ENCODE measurements at regions not wholly inside any gene's neighbourhood (a gene's known extent, or its start where the extent isn't known, plus 50 kb on each side); places are given as distances from the start of the nearest gene placed in this dataset.
"Not testable (repeated sequence)": the region's sequence is repeated elsewhere in the genome, so short reads cannot be mapped to it uniquely, and the experiment has no call there.

DNA sequence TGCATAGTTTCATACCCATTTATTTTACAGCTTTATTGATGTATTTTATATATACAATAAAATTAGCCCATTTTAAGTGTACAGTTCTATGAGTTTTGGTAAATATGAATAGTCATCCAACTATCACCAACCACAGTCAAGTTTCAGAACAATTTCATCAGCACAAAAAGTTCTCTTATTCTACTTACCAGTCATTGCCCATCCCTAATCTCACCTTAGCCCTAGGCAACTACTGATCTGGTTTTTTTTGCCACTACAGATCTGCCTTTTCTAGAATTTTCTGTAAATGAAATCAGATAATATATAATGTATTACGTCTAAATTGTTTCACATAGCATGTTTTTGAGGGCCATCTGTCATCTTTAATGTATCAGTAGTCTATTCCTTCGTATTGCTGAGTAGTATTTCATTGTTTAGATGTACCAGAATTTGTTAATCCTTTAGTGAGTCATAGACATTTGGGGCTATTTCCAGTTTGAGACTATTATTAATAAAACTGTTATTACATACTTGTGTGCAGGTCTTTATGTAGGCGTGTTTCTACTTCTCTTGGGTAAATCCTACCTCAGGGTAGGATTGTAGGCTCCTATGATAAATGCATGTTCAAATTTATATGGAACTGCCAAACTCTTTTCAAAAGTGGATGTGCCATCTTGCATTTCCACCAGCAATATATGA lies 198.5 kb upstream of the ADAMTSL1 start:
- Histone ChIP-seq H3K4me1 (ENCODE audit: control insufficient read depth, insufficient read depth, low read length) (no peaks in the 10 kb centered on the region), H3K27me3 (ENCODE audit: control insufficient read depth, insufficient read depth, low read length, poor library complexity, severe bottlenecking) (no peaks in the 10 kb centered on the region), H3K9me3 (ENCODE audit: control insufficient read depth, low read length) (no peaks in the 10 kb centered on the region), H3K36me3 (ENCODE audit: control insufficient read depth, insufficient read depth, low read length) (no peaks in the 10 kb centered on the region), H3K27ac (ENCODE audit: insufficient read depth, low read depth, low read length, poor library complexity, severe bottlenecking) (no peak overlapping the region), H3K4me3 (ENCODE audit: insufficient read depth, low read depth, low read length) (no peak overlapping the region)
- 94 to 100% methylated on average over 1 to 3 of the region's 3 CpGs for WGBS, 2 experiments

DNA sequence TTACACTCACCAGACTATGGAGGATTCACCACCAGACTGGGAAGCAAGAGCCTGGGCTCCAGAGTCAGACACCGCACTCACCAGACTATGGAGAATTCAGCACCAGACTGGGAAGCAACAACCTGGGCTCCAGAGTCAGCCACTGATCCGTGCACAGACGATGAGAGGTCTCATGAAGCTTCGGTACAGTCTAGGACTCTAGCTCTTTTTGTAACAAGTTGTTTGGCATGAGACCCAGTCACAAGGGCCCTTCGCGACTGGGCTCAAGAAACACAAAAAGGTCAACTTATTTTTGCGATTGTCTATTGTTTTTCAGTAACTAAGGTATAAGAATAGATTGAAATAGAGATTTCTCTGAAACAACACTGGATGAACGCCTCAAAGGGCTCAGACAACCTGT lies 192.7 kb upstream of the ADAMTSL1 start:
- Histone ChIP-seq H3K4me1 (ENCODE audit: control insufficient read depth, insufficient read depth, low read length) (no peaks in the 10 kb centered on the region), H3K36me3 (ENCODE audit: control insufficient read depth, insufficient read depth, low read length) (no peaks in the 10 kb centered on the region), H3K9me3 (ENCODE audit: control insufficient read depth, low read length) (no peaks in the 10 kb centered on the region), H3K4me3 (ENCODE audit: insufficient read depth, low read depth, low read length) (no peak overlapping the region), H3K27me3 (ENCODE audit: control insufficient read depth, insufficient read depth, low read length, poor library complexity, severe bottlenecking) (no peaks in the 10 kb centered on the region), H3K27ac (ENCODE audit: insufficient read depth, low read depth, low read length, poor library complexity, severe bottlenecking) (no peak overlapping the region)
- 93 to 97% methylated on average over 8 of the region's 8 CpGs for WGBS, 2 experiments

DNA sequence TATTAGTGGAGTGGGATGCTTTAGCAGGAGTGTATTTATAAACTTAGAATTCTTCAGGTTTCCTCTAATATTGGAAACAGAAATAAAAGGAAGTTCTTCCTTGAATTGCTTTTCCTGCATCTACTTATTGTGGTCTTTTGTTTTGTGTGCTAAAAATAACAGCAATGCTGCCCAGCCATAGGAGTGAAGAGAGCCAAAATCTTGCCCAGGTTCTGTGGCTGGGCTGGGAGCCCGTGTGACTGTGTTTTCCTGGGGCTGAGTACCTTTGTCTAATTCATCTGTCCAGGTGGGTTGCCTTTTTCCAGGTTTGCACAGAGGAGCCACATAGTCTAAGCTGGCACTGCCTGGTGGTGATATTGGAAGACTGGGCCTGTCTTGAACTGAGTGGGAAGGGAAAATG lies 179.7 kb upstream of the ADAMTSL1 start:
- Histone ChIP-seq H3K27me3 (ENCODE audit: control insufficient read depth, insufficient read depth, low read length, poor library complexity, severe bottlenecking) (no peaks in the 10 kb centered on the region), H3K27ac (ENCODE audit: insufficient read depth, low read depth, low read length, poor library complexity, severe bottlenecking) (no peak overlapping the region), H3K36me3 (ENCODE audit: control insufficient read depth, insufficient read depth, low read length) (no peaks in the 10 kb centered on the region), H3K4me3 (ENCODE audit: insufficient read depth, low read depth, low read length) (no peak overlapping the region), H3K9me3 (ENCODE audit: control insufficient read depth, low read length) (no peaks in the 10 kb centered on the region), H3K4me1 (ENCODE audit: control insufficient read depth, insufficient read depth, low read length) (no peaks in the 10 kb centered on the region)
- whole genome bisulfite sequencing, 2 experiments, result 75 to 88% methylated on average over 1 of the region's 1 CpG

DNA sequence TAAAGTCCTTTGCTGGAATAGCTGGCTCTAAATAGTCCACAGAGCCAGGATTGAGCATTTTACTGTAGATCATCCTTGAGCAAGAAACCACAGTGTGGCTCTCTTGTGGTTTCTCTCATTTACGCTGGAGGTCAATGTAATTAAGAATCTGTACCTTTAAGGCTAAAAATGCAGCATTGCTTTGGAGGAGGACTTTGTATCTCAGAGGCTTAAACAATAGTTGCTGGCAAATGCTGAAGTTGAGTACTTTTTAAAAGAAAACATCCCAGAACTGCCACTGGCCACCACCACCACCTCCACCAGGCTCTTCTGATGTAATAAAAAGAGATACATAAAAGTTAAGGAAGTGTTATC lies 177.3 kb upstream of the ADAMTSL1 start:
- no peaks in the 10 kb centered on the region for H3K36me3 ChIP-seq (ENCODE audit: control insufficient read depth, insufficient read depth, low read length)
- no peaks in the 10 kb centered on the region for H3K27me3 ChIP-seq (ENCODE audit: control insufficient read depth, insufficient read depth, low read length, poor library complexity, severe bottlenecking)
- H3K27ac ChIP-seq (ENCODE audit: insufficient read depth, low read depth, low read length, poor library complexity, severe bottlenecking), result no peak overlapping the region
- no peaks in the 10 kb centered on the region for H3K4me1 ChIP-seq (ENCODE audit: control insufficient read depth, insufficient read depth, low read length)
- no peaks in the 10 kb centered on the region for H3K9me3 ChIP-seq (ENCODE audit: control insufficient read depth, low read length)
- H3K4me3 ChIP-seq (ENCODE audit: insufficient read depth, low read depth, low read length), result no peak overlapping the region
- WGBS, 2 experiments, result 94 to 96% methylated on average over 1 of the region's 1 CpG

DNA sequence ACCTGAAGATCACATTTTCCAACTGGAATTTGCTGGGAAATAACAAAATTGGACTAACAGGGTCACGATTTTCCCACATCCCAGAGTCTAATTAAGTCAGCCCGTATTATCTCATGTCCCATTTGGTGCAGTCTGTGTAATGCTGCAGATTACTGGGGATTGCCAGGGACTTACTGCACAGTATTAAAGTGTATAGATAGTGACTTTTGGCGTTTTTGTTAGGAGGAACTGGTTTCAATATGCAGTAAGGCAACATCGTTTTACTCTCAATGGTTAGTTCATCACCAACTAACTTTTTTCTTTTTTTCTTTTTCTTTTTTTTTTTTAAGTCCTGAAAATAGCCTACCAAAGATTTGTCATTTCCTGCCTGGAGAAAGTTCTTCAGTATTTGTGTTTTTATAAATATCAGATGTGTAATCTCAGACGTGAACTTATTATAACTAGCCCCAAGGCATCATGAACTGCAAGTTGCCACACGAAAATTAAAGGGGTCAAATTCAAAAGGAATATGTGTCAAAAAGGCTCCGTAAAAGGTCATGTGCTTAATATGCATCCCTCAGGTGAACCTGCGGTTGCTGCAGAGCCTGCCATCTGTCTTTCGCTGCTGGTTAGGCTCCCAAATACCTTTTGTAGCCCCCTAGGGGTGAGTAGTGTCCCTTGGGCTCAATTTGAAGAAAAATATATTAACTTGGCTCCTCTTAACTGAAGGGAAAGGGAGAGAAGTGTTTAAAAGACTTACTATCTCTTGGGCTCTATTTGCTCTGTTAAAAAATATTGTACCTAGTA lies 176.7 kb upstream of the ADAMTSL1 start:
- H3K9me3 ChIP-seq (ENCODE audit: control insufficient read depth, low read length), result no peaks in the 10 kb centered on the region
- WGBS, 2 experiments, result 72 to 77% methylated on average over 9 of the region's 9 CpGs
- H3K36me3 ChIP-seq (ENCODE audit: control insufficient read depth, insufficient read depth, low read length), result no peaks in the 10 kb centered on the region
- no peak overlapping the region for H3K27ac ChIP-seq (ENCODE audit: insufficient read depth, low read depth, low read length, poor library complexity, severe bottlenecking)
- H3K27me3 ChIP-seq (ENCODE audit: control insufficient read depth, insufficient read depth, low read length, poor library complexity, severe bottlenecking), result no peaks in the 10 kb centered on the region
- no peak overlapping the region for H3K4me3 ChIP-seq (ENCODE audit: insufficient read depth, low read depth, low read length)
- no peaks in the 10 kb centered on the region for H3K4me1 ChIP-seq (ENCODE audit: control insufficient read depth, insufficient read depth, low read length)

DNA sequence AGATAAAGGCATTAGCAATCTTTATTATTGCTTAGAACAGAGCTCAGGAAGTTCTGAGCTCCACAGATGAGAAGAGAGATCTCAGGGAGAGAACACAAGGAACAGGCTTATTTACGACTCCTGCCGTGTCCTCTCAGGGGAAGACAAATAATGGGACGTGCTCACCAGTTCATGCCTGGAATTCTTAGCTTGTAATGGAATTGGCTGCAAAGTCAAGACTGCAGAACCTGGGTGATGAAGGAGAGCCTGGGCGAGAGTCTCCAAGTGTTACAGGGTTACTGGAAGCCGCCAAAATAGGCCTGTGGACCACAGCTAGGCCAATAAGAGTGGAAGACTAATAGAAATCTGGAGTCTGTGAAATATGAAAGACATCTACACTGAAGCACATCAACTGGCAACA lies 174.5 kb upstream of the ADAMTSL1 start:
- Histone ChIP-seq H3K9me3 (ENCODE audit: control insufficient read depth, low read length) (no peaks in the 10 kb centered on the region), H3K27me3 (ENCODE audit: control insufficient read depth, insufficient read depth, low read length, poor library complexity, severe bottlenecking) (no peaks in the 10 kb centered on the region), H3K4me1 (ENCODE audit: control insufficient read depth, insufficient read depth, low read length) (no peaks in the 10 kb centered on the region), H3K36me3 (ENCODE audit: control insufficient read depth, insufficient read depth, low read length) (no peaks in the 10 kb centered on the region), H3K27ac (ENCODE audit: insufficient read depth, low read depth, low read length, poor library complexity, severe bottlenecking) (no peak overlapping the region), H3K4me3 (ENCODE audit: insufficient read depth, low read depth, low read length) (no peak overlapping the region)
- 84 to 87% methylated on average over 5 of the region's 5 CpGs for WGBS, 2 experiments

DNA sequence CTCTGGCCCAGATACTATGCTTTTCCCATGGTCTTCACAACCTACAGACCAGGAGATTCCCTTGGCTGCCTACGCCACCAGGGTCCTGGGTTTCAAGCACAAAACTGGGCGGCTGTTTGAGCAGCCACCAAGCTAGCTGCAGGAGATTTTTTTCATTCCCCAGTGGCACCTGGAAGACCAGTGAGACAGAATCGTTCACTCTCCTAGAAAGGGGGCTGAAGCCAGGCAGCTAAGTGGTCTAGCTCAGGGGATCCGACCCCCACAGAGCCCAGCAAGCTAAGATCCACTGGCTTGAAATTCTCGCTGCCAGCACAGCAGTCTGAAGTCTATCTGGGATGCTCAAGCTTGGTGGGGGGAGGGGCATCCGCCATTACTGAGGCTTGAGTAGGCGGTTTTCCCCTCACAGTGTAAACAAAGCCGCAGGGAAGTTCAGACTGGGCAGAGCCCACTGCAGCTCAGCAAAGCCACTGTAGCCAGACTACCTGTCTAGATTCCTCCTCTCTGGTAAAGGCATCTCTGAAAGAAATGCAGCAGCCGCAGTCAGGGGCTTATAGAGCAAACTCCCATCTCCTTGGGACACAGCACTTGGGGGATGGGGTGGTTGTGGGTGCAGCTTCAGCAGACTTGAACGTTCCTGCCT lies 168.7 kb upstream of the ADAMTSL1 start:
- H3K4me3 ChIP-seq (ENCODE audit: insufficient read depth, low read depth, low read length); H3K27me3 ChIP-seq (ENCODE audit: control insufficient read depth, insufficient read depth, low read length, poor library complexity, severe bottlenecking); H3K27ac ChIP-seq (ENCODE audit: insufficient read depth, low read depth, low read length, poor library complexity, severe bottlenecking); H3K4me1 ChIP-seq (ENCODE audit: control insufficient read depth, insufficient read depth, low read length); H3K9me3 ChIP-seq (ENCODE audit: control insufficient read depth, low read length); H3K36me3 ChIP-seq (ENCODE audit: control insufficient read depth, insufficient read depth, low read length): not testable (repeated sequence)
- WGBS, 2 experiments, result 59 to 65% methylated on average over 10 of the region's 10 CpGs

DNA sequence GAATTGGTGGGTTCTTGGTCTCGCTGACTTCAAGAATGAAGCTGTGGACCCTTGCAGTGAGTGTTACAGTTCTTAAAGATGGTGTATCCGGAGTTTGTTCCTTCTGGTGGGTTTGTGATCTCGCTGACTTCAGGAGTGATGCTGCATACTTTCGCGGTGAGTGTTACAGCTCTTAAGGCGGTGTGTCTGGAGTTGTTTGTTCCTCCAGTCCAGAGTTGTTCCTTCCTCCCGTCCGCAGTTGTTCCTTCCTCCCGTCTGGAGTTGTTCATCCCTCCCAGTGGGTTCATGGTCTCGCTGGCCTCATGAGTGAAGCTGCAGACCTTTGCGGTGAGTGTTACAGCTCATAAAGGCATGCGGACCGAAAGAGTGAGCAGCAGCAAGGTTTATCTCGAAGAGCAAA lies 159.6 kb upstream of the ADAMTSL1 start:
- no peaks in the 10 kb centered on the region for H3K36me3 ChIP-seq (ENCODE audit: control insufficient read depth, insufficient read depth, low read length)
- H3K27me3 ChIP-seq (ENCODE audit: control insufficient read depth, insufficient read depth, low read length, poor library complexity, severe bottlenecking), result no peaks in the 10 kb centered on the region
- no peak overlapping the region for H3K27ac ChIP-seq (ENCODE audit: insufficient read depth, low read depth, low read length, poor library complexity, severe bottlenecking)
- no peak overlapping the region for H3K4me3 ChIP-seq (ENCODE audit: insufficient read depth, low read depth, low read length)
- H3K9me3 ChIP-seq (ENCODE audit: control insufficient read depth, low read length), result no peaks in the 10 kb centered on the region
- WGBS, 2 experiments, result 93 to 96% methylated on average over 14 of the region's 14 CpGs
- no peaks in the 10 kb centered on the region for H3K4me1 ChIP-seq (ENCODE audit: control insufficient read depth, insufficient read depth, low read length)

DNA sequence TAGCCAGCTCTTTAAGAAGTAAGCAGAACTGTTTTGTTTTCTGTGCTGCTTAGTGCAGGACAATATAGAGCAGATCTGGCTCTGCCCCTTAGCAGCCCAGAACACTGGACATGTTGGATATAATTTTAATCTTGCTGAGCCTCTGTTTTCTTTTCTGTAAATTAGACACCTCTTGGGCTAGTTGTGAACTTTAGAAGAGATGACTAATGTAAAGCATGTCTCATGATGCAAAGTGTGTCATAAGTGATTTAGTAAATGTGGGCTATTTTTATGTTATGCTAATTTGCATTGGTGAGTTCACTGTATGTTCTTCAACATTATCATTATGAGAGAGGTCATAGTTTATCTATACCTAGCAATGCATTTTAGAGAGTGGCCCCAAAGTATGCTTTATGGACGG lies 156.1 kb upstream of the ADAMTSL1 start:
- no peaks in the 10 kb centered on the region for H3K9me3 ChIP-seq (ENCODE audit: control insufficient read depth, low read length)

DNA sequence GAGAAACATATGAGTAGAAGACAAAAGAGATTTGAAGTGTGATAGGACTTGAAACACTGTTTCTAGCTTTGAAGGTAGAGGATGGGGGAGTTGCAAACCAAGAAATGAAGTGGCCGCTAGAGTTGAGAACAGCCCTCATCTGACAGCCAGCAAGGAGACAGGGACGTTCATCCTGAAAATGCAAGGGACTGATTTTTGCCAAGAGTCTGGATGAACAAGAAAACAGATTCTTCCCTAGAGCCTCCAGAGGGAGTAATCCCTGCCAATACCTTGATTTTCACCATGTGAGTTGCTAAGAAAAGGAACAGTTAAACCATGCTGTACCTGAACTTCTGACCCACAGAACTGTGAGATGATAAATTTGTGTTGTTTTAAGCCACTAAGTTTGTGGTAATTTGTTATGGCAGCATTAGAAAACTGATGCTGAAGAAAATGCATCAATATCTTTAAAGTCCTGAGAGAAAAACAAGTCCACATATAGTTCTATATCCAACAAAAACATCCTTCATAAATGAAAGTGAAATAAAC lies 154.0 kb upstream of the ADAMTSL1 start:
- WGBS, 2 experiments, result 72 to 80% methylated on average over 2 of the region's 2 CpGs
- H3K4me1 ChIP-seq (ENCODE audit: control insufficient read depth, insufficient read depth, low read length), result no peaks in the 10 kb centered on the region
- H3K27me3 ChIP-seq (ENCODE audit: control insufficient read depth, insufficient read depth, low read length, poor library complexity, severe bottlenecking), result no peaks in the 10 kb centered on the region
- no peak overlapping the region for H3K27ac ChIP-seq (ENCODE audit: insufficient read depth, low read depth, low read length, poor library complexity, severe bottlenecking)
- no peaks in the 10 kb centered on the region for H3K9me3 ChIP-seq (ENCODE audit: control insufficient read depth, low read length)
- H3K4me3 ChIP-seq (ENCODE audit: insufficient read depth, low read depth, low read length), result no peak overlapping the region
- H3K36me3 ChIP-seq (ENCODE audit: control insufficient read depth, insufficient read depth, low read length), result no peaks in the 10 kb centered on the region

More for the DNA sequence above, 156.1 kb upstream of the ADAMTSL1 start:
- H3K4me3 ChIP-seq (ENCODE audit: insufficient read depth, low read depth, low read length), result no peak overlapping the region
- 93 to 100% methylated on average over 1 of the region's 1 CpG for WGBS, 2 experiments
- H3K27me3 ChIP-seq (ENCODE audit: control insufficient read depth, insufficient read depth, low read length, poor library complexity, severe bottlenecking), result no peaks in the 10 kb centered on the region
- no peak overlapping the region for H3K27ac ChIP-seq (ENCODE audit: insufficient read depth, low read depth, low read length, poor library complexity, severe bottlenecking)
- H3K36me3 ChIP-seq (ENCODE audit: control insufficient read depth, insufficient read depth, low read length), result no peaks in the 10 kb centered on the region
- no peaks in the 10 kb centered on the region for H3K4me1 ChIP-seq (ENCODE audit: control insufficient read depth, insufficient read depth, low read length)
